ENCODE measurements at regions not wholly inside any gene's neighbourhood (a gene's known extent, or its start where the extent isn't known, plus 50 kb on each side); places are given as distances from the start of the nearest gene placed in this dataset.

DNA sequence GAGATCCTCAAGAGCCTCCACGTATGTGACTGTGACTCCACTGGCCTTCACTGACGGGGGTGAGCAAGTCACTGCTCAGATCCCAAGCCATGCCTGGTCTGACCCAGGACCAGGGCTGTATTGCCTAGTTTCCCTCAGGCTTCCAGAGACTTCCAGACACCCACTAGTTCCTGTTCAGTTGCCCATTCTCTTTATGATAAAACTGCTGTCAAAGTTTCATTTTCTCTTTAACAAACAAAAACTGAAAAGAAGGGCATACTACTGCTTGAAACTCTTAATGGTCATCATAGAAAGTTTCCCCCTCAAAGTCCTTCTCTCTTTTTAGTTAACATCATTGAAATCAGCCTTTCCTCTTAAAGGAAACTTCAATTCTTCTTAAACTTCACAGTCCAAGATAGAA is 105.7 kb upstream of the GHR start:
- TF ChIP-seq TAF1 (IDR thresholded peaks at IDR 0.05; ENCODE audit: low read depth): no peak
- TF ChIP-seq, protein P1, sequence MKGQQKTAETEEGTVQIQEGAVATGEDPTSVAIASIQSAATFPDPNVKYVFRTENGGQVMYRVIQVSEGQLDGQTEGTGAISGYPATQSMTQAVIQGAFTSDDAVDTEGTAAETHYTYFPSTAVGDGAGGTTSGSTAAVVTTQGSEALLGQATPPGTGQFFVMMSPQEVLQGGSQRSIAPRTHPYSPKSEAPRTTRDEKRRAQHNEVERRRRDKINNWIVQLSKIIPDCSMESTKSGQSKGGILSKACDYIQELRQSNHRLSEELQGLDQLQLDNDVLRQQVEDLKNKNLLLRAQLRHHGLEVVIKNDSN (IDR thresholded peaks at IDR 0.05): no peak
- TF ChIP-seq TCF12 (IDR thresholded peaks at IDR 0.05; ENCODE audit: low read depth): no peak
- no peak for TF ChIP-seq FOXM1 (IDR thresholded peaks at IDR 0.05; ENCODE audit: borderline replicate concordance, low read depth)
- no peak for TF ChIP-seq ZBTB7A (IDR thresholded peaks at IDR 0.05; ENCODE audit: low read depth)
- TF ChIP-seq EGR1 (IDR thresholded peaks at IDR 0.05): no peak
- no peak for TF ChIP-seq TEAD4 (IDR thresholded peaks at IDR 0.05)
- TF ChIP-seq CREB1 (IDR thresholded peaks at IDR 0.05; ENCODE audit: low read depth): no peak
- TF ChIP-seq, protein P2, sequence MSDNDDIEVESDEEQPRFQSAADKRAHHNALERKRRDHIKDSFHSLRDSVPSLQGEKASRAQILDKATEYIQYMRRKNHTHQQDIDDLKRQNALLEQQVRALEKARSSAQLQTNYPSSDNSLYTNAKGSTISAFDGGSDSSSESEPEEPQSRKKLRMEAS (IDR thresholded peaks at IDR 0.05): no peak
- TF ChIP-seq NFIC (IDR thresholded peaks at IDR 0.05): no peak
- no peak for TF ChIP-seq CEBPB (IDR thresholded peaks at IDR 0.05)
- no peak for TF ChIP-seq EP300 (IDR thresholded peaks at IDR 0.05; ENCODE audit: borderline replicate concordance)
- no peak for TF ChIP-seq YY1 (IDR thresholded peaks at IDR 0.05; ENCODE audit: low read depth)
- no peak for TF ChIP-seq REST (IDR thresholded peaks at IDR 0.05; ENCODE audit: low read depth)
- no peak for TF ChIP-seq RAD21 (IDR thresholded peaks at IDR 0.05; ENCODE audit: low read depth)

- TF ChIP-seq EGR1 (IDR thresholded peaks at IDR 0.05) (no peak), TAF1 (IDR thresholded peaks at IDR 0.05; ENCODE audit: low read depth) (no peak), RAD21 (IDR thresholded peaks at IDR 0.05; ENCODE audit: low read depth) (no peak), TCF12 (IDR thresholded peaks at IDR 0.05; ENCODE audit: low read depth) (no peak), TEAD4 (IDR thresholded peaks at IDR 0.05) (no peak)
Measured at GRCh38 chr5:42321785-42322184, 101.5 kb upstream of the GHR start.

- no peak for TF ChIP-seq ZBTB7A (IDR thresholded peaks at IDR 0.05; ENCODE audit: low read depth)
- no peak for TF ChIP-seq EGR1 (IDR thresholded peaks at IDR 0.05)
- no peak for TF ChIP-seq RAD21 (IDR thresholded peaks at IDR 0.05; ENCODE audit: low read depth)
- TF ChIP-seq EP300 (IDR thresholded peaks at IDR 0.05; ENCODE audit: borderline replicate concordance): no peak
- TF ChIP-seq, protein P1 (IDR thresholded peaks at IDR 0.05): no peak
Measured at GRCh38 chr5:42337143-42337542, 86.1 kb upstream of the GHR start.

DNA sequence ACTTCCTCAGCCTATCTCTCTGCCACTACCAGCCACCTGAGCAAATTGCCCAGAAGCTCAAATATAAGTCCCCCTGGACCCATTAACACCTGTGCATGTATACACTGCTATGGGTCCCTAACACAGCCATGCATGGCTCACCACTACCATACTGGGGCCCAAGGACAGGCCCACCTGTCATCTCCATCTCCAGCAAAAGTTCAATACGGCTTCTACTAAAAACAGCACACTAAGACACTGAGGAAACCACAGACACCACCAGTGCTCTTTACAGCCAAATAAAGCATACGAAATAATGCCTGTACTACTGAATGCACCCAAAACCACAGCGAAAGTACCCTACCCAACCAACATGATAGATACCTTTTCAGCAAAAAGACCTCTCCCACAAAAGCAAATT is 85.6 kb upstream of the GHR start:
- no peak for TF ChIP-seq FOXM1 (IDR thresholded peaks at IDR 0.05; ENCODE audit: borderline replicate concordance, low read depth)

GRCh38 chr5:42338136-42338535 is 85.1 kb upstream of the GHR start:
- TF ChIP-seq, protein P1 (IDR thresholded peaks at IDR 0.05): no peak
- TF ChIP-seq RAD21 (IDR thresholded peaks at IDR 0.05; ENCODE audit: low read depth) (no peak), EP300 (IDR thresholded peaks at IDR 0.05; ENCODE audit: borderline replicate concordance) (no peak), REST (IDR thresholded peaks at IDR 0.05; ENCODE audit: low read depth) (no peak), TCF12 (IDR thresholded peaks at IDR 0.05; ENCODE audit: low read depth) (no peak), FOXM1 (IDR thresholded peaks at IDR 0.05; ENCODE audit: borderline replicate concordance, low read depth) (no peak), ZBTB7A (IDR thresholded peaks at IDR 0.05; ENCODE audit: low read depth) (no peak)
- TF ChIP-seq, protein P2 (IDR thresholded peaks at IDR 0.05): no peak

GRCh38 chr5:42349163-42349562 is 74.1 kb upstream of the GHR start:
- TF ChIP-seq FOXM1 (IDR thresholded peaks at IDR 0.05; ENCODE audit: borderline replicate concordance, low read depth) (no peak), YY1 (IDR thresholded peaks at IDR 0.05; ENCODE audit: low read depth) (no peak), EP300 (IDR thresholded peaks at IDR 0.05; ENCODE audit: borderline replicate concordance) (no peak), ZBTB7A (IDR thresholded peaks at IDR 0.05; ENCODE audit: low read depth) (no peak)

DNA sequence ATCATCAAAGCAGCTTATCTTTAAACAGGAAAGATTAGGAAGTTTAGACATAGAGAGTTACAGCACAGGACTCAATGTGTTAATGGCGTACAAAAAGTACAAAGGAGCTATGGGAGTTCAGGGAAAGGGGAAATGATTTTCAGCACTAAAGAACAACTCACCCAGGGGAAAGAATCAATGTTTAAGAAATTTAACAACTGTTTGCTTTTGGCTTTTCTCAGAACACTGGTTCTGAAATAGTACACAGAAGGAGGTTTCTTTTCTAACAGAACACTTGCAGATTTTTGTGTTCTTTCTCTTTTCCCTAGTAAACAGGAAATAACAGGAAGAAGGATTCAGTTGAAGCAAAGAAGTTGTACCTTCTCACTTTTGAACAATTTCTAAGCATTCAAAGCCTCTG is 71.3 kb upstream of the GHR start:
- no peak for TF ChIP-seq TCF12 (IDR thresholded peaks at IDR 0.05; ENCODE audit: low read depth)
- no peak for TF ChIP-seq CEBPB (IDR thresholded peaks at IDR 0.05)
- no peak for TF ChIP-seq CREB1 (IDR thresholded peaks at IDR 0.05; ENCODE audit: low read depth)
- TF ChIP-seq ZBTB7A (IDR thresholded peaks at IDR 0.05; ENCODE audit: low read depth): no peak
- no peak for TF ChIP-seq EGR1 (IDR thresholded peaks at IDR 0.05)
- TF ChIP-seq, protein P1 (IDR thresholded peaks at IDR 0.05): no peak
- no peak for TF ChIP-seq NFIC (IDR thresholded peaks at IDR 0.05)
- TF ChIP-seq FOXM1 (IDR thresholded peaks at IDR 0.05; ENCODE audit: borderline replicate concordance, low read depth): no peak
- TF ChIP-seq, protein P2 (IDR thresholded peaks at IDR 0.05): no peak
- TF ChIP-seq REST (IDR thresholded peaks at IDR 0.05; ENCODE audit: low read depth): no peak

All from Ishikawa (cell line).